Endothelial cell of umbilical vein (primary cell): ENCODE measurements at regions not wholly inside any gene's neighbourhood (a gene's known extent, or its start where the extent isn't known, plus 50 kb on each side); places are given as distances from the start of the nearest gene placed in this dataset.

Source experiments
- BruUV-seq: library from RNA; stranded (reverse); fragments of 400-500 nt; replicated peaks from 2 replicates; lab custom pipeline; 2021; lab: Mats Ljungman, UMichigan
- CTCF ChIA-PET: fragments of 300-600, 350-600 bp; sonication (Branson Sonifier 250); formaldehyde crosslinking; loops from one replicate; lab custom pipeline; 2021; ENCODE audit warnings: antibody characterized with exemption, inconsistent platforms; lab: Charles Lee
- POLR2A ChIA-PET: fragments of 300-600, 350-600 bp; sonication (Branson Sonifier 250); formaldehyde crosslinking; loops from one replicate; lab custom pipeline; 2021; ENCODE audit warnings: antibody characterized with exemption, inconsistent platforms; lab: Charles Lee
- DNase-seq: peaks from one replicate; pipeline ENCODE4 v3.0.0-alpha.2; 2011; ENCODE audit warnings: low read depth, low spot score
- FAIRE-seq: peaks from 2 replicates; lab custom pipeline; 2011; peaks lifted over from hg19 to GRCh38; lab: Jason Lieb, UNC
- H2AFZ ChIP-seq: 2 replicates; pipeline ENCODE4 v1.6.0; 2012; ENCODE audit warnings: low read depth, low read length, control low read depth, inconsistent platforms
- H3K27ac ChIP-seq: 2 replicates; pipeline ENCODE4 v1.5.1; 2011; ENCODE audit warnings: low read depth, mild to moderate bottlenecking, control low read depth, low read length, moderate library complexity; ENCODE audit not compliant: insufficient read depth
- H3K27me3 ChIP-seq, 2 experiments: 2 replicates each; pipeline versions ENCODE4 v1.6.0 to v1.6.1; 2011; ENCODE audit warnings: low read length in 2 of 2, mixed read lengths in 1 of 2; ENCODE audit not compliant: control insufficient read depth in 2 of 2, insufficient read depth in 2 of 2
- H3K36me3 ChIP-seq, 2 experiments: 2 replicates in 1 of 2; 3 replicates in 1 of 2; pipeline ENCODE4 v1.5.1; 2011; ENCODE audit warnings: low read length in 2 of 2, mild to moderate bottlenecking in 1 of 2, moderate library complexity in 1 of 2; ENCODE audit not compliant: control insufficient read depth in 2 of 2, insufficient read depth in 2 of 2; ENCODE audit errors: extremely low read depth in 1 of 2
- H3K4me1 ChIP-seq: 3 replicates; pipeline ENCODE4 v1.5.1; 2011; ENCODE audit warnings: mild to moderate bottlenecking, low read length; ENCODE audit not compliant: control insufficient read depth, insufficient read depth; ENCODE audit errors: extremely low read depth
- H3K4me2 ChIP-seq: 2 replicates; pipeline ENCODE4 v1.6.1; 2011; ENCODE audit warnings: low read length, control low read depth, mixed read lengths; ENCODE audit not compliant: insufficient read depth
- H3K4me3 ChIP-seq, 3 experiments: fragments of 200-600 bp in 1 of 3; sonication (generic), shearing (Covaris generic) in 1 of 3; replicated peaks in 1 of 3; 2 replicates each; pipeline ENCODE4 v1.5.1; 2011 to 2016; ENCODE audit warnings: control low read depth in 3 of 3, low read length in 3 of 3, mild to moderate bottlenecking in 2 of 3, inconsistent platforms in 1 of 3, low read depth in 1 of 3, moderate library complexity in 1 of 3; ENCODE audit not compliant: insufficient read depth in 1 of 3
- H3K79me2 ChIP-seq: 2 replicates; pipeline ENCODE4 v1.6.0; 2012; ENCODE audit warnings: low read length, inconsistent platforms; ENCODE audit not compliant: control insufficient read depth, insufficient read depth
- H3K9ac ChIP-seq: replicated peaks from 2 replicates; pipeline ENCODE3; 2011; ENCODE audit warnings: low read length, control low read depth; ENCODE audit not compliant: insufficient read depth; ENCODE audit errors: extremely low read depth
- H3K9me1 ChIP-seq: replicated peaks from 3 replicates; pipeline ENCODE4 v1.6.0; 2011; ENCODE audit warnings: mild to moderate bottlenecking, low read length; ENCODE audit not compliant: control insufficient read depth, insufficient read depth; ENCODE audit errors: extremely low read depth
- H3K9me3 ChIP-seq: replicated peaks from 2 replicates; pipeline ENCODE4 v1.5.1; 2012; ENCODE audit warnings: low read length, inconsistent platforms; ENCODE audit not compliant: control insufficient read depth, insufficient read depth
- H4K20me1 ChIP-seq: replicated peaks from 2 replicates; pipeline ENCODE3; 2011; ENCODE audit warnings: mild to moderate bottlenecking, low read length; ENCODE audit not compliant: control insufficient read depth, insufficient read depth; ENCODE audit errors: extremely low read depth
- CTCF ChIP-seq, 2 donors: IDR thresholded peaks; 1 replicate in 1 of 2; 2 replicates in 1 of 2; pipeline ENCODE4 v1.5.1; 2011; ENCODE audit warnings: low read length in 2 of 2, mild to moderate bottlenecking in 2 of 2, moderate library complexity in 2 of 2, control low read depth in 1 of 2, inconsistent platforms in 1 of 2, low read depth in 1 of 2; ENCODE audit not compliant: insufficient read depth in 1 of 2; ENCODE audit errors: extremely low read depth in 1 of 2
- EZH2 ChIP-seq: IDR thresholded peaks from 2 replicates; pipeline ENCODE4 v1.6.1; 2012; ENCODE audit warnings: borderline replicate concordance, low read depth, mild to moderate bottlenecking, moderate library complexity, low read length, inconsistent platforms; ENCODE audit not compliant: severe bottlenecking
- FOS ChIP-seq: IDR thresholded peaks from 2 replicates; pipeline ENCODE4 v1.6.1; 2011; ENCODE audit warnings: mild to moderate bottlenecking, low read length, moderate library complexity, borderline replicate concordance; ENCODE audit not compliant: insufficient read depth
- GATA2 ChIP-seq: IDR thresholded peaks from 2 replicates; pipeline ENCODE4 v1.7.0; 2011; ENCODE audit warnings: low read depth, mild to moderate bottlenecking, moderate library complexity, mixed read lengths, low read length; ENCODE audit not compliant: insufficient read length, insufficient read depth
- JUN ChIP-seq: IDR thresholded peaks from 2 replicates; pipeline ENCODE4 v1.6.1; 2011; ENCODE audit warnings: borderline replicate concordance, low read depth; ENCODE audit not compliant: insufficient read length, insufficient read depth
- MAX ChIP-seq: IDR thresholded peaks from 2 replicates; pipeline ENCODE4 v1.6.1; 2011; ENCODE audit not compliant: insufficient read depth, insufficient read length
- MYC ChIP-seq: IDR thresholded peaks from one replicate; pipeline ENCODE4 v1.6.1; 2011; ENCODE audit warnings: mild to moderate bottlenecking, low read depth, low read length
- POLR2A ChIP-seq: IDR thresholded peaks from 2 replicates; pipeline ENCODE4 v1.6.1; 2012; ENCODE audit warnings: low read depth, mild to moderate bottlenecking, control low read depth, low read length
- POLR2AphosphoS5 ChIP-seq: IDR thresholded peaks from 2 replicates; pipeline ENCODE4 v1.6.1; 2012; ENCODE audit warnings: low read depth, mild to moderate bottlenecking, control low read depth, low read length, moderate library complexity; ENCODE audit not compliant: insufficient read depth
- dilution Hi-C: fragments of 300-500 bp; cut with MboI; formaldehyde crosslinking; loops from one replicate; pipeline ENCODE4 v1.15.0; 2019; ENCODE audit warnings: low sequenced_read_pairs; ENCODE audit not compliant: extremely low pct_ligation_motif_present
- intact Hi-C: fragments of 100-400 bp; cut with micrococcal nuclease; formaldehyde crosslinking; loops from one replicate; pipeline ENCODE4 v1.10.0; 2022

GRCh38 chr1:56229186-56229585, 350.2 kb downstream of the PLPP3 start:
- POLR2A ChIA-PET: no interaction called here

GRCh38 chr1:56227886-56228285, 351.5 kb downstream of the PLPP3 start:
- Histone ChIP-seq H3K9me3 (no peaks in the 10 kb centered on the region), H3K4me1 (no peaks in the 10 kb centered on the region), H3K9ac (no peak overlapping the region), H3K27ac (no peak overlapping the region), H3K4me2 (no peak overlapping the region), H3K36me3 (no peaks in the 10 kb centered on the region), H3K27me3 (no peaks in the 10 kb centered on the region), H3K79me2 (no peaks in the 10 kb centered on the region), H3K9me1 (no peaks in the 10 kb centered on the region), H3K4me3 (no peak overlapping the region), H4K20me1 (no peaks in the 10 kb centered on the region), H2AFZ (no peak overlapping the region)
- TF ChIP-seq GATA2 (no peak), FOS (no peak), MAX (no peak), MYC (no peak), POLR2A (no peak), CTCF (IDR thresholded peaks at IDR 0.05; ENCODE audit: extremely low read depth in 1 of 2, insufficient read depth in 1 of 2, low read depth in 1 of 2, low read length in 2 of 2) (no peak), JUN (no peak), POLR2AphosphoS5 (no peak), EZH2 (no peak)
- intact Hi-C loops (no loop called here), dilution Hi-C loops (no loop called here)
- DNase-seq (no peak), FAIRE-seq (no peak)
- CTCF ChIA-PET: no interaction called here
- no TSS peak for BruUV-seq
- POLR2A ChIA-PET: no interaction called here

More at GRCh38 chr1:56229186-56229585, 350.2 kb downstream of the PLPP3 start:
- Histone ChIP-seq H3K27ac (no peak overlapping the region), H3K27me3 (no peaks in the 10 kb centered on the region), H3K36me3 (no peaks in the 10 kb centered on the region), H3K9me1 (no peaks in the 10 kb centered on the region), H3K4me3 (no peak overlapping the region), H3K79me2 (no peaks in the 10 kb centered on the region), H3K4me2 (no peak overlapping the region), H3K9ac (no peak overlapping the region), H2AFZ (peak overlapping the region; percentile 58), H4K20me1 (no peaks in the 10 kb centered on the region), H3K4me1 (no peaks in the 10 kb centered on the region), H3K9me3 (no peaks in the 10 kb centered on the region)
- dilution Hi-C loops: no loop called here
- DNase-seq (peak; percentile 38), FAIRE-seq (no peak)
- no TSS peak for BruUV-seq
- TF ChIP-seq POLR2AphosphoS5 (no peak), MYC (no peak)
- CTCF ChIA-PET: interaction anchor here (2.0 kb wide), 1 partner anchor 11 kb away, joined by 6 read pairs; no protein-coding TSS in a partner anchor
- intact Hi-C loops: no loop called here
